Epithelial cell of proximal tubule (primary cell): ENCODE measurements at regions not wholly inside any gene's neighbourhood (a gene's known extent, or its start where the extent isn't known, plus 50 kb on each side); places are given as distances from the start of the nearest gene placed in this dataset.

Experiments used
- DNase-seq: peaks from one replicate; pipeline ENCODE4 v3.0.0-alpha.2; 2011; ENCODE audit warnings: low read depth
- H3K4me3 ChIP-seq: 2 replicates; pipeline ENCODE4 v1.5.1; 2011; ENCODE audit warnings: low read depth, mild to moderate bottlenecking, low read length
- CTCF ChIP-seq: conservative IDR thresholded peaks from 2 replicates; pipeline ENCODE4 v1.5.1; 2012; ENCODE audit warnings: low read depth, mild to moderate bottlenecking, low read length

GRCh38 chr3:3392946-3393345, 213.5 kb upstream of the CRBN start:
- no peak for TF ChIP-seq CTCF
- no peak for DNase-seq
- no peak overlapping the region for H3K4me3 ChIP-seq

DNA sequence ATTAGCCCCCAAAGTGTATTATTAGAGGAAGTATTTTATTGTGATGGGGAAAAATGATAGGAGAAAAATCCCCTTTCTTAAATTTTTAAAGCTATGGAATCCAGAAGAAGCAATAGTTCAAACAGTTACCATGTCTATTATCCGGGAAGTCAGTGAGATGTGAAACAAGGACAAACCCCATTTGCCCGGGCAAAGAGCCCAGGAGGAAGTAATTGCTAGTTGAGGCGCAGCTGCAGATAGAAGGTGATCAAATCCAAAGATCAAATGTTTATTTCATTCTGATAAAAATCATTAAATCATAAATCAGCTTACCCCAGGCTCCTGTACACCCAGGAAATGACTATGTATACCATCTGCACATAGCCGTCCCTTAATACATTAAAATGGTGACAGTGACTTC, 204.0 kb upstream of the CRBN start:
- DNase-seq = no peak
- H3K4me3 ChIP-seq = no peak overlapping the region
- no peak for TF ChIP-seq CTCF

GRCh38 chr3:3372210-3372777, 192.8 kb upstream of the CRBN start:
- H3K4me3 ChIP-seq = no peak overlapping the region
- TF ChIP-seq CTCF = no peak
- no peak for DNase-seq

- no peak overlapping the region for H3K4me3 ChIP-seq
- TF ChIP-seq CTCF = no peak
- DNase-seq = no peak
Measured at GRCh38 chr3:3368306-3368705, 188.8 kb upstream of the CRBN start.

DNA sequence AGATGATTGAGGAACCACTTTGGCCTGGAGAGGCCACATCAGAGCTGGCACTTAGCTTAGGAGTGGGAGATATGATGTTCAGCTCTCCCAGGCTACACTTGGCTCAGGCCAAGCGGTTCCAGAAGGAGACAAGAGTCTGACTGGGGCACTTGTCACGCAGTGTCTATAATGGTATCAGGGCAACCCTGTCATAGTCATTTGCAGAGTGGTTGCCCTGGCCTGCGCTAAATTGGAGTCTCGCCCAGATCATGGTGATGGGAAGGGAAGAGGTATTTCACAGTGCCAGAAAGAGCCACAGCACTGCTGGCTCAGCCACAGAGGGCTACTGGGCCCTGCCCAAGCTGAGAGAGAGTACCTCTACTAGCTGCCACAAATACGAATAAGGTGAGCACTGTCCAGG, 186.9 kb upstream of the CRBN start:
- no peak for DNase-seq
- no peak for TF ChIP-seq CTCF
- H3K4me3 ChIP-seq = no peak overlapping the region

DNA sequence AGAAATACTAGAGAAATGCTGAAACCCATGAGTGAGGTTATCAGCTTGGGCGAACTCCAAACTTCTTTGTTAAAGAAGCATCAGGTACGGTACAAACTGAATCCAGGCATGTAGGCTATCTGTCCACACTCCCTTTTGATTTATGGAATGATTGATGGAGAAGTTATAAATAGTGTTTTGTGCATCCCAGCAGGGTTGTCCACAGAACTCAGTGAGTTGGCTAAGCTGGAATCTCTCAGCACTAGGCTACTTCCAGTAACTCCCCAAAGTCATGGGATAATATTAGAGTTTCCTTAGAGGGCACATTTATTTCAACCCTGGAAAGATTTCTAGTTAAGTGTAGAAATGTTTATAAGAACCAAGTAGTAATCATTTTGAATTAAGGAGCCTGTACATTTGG, 186.2 kb upstream of the CRBN start:
- H3K4me3 ChIP-seq = no peak overlapping the region
- DNase-seq = no peak
- no peak for TF ChIP-seq CTCF

- TF ChIP-seq CTCF = no peak
- no peak for DNase-seq
- no peak overlapping the region for H3K4me3 ChIP-seq
Measured at GRCh38 chr3:3356846-3357245, 177.4 kb upstream of the CRBN start.
